Inflammatory macrophage treated with lipopolysaccharide for 1 hour (primary cell): ENCODE measurements at regions not wholly inside any gene's neighbourhood (a gene's known extent, or its start where the extent isn't known, plus 50 kb on each side); places are given as distances from the start of the nearest gene placed in this dataset.

ENCODE experiments used
- DNase-seq, 2 donors: peaks; one replicate each; pipeline ENCODE4 v3.0.0-alpha.2; 2020 to 2022

- DNase-seq: peak; percentile 28 to 60
These were observed 105.8 kb upstream of the TMPO start for GRCh38 chr12:98409548-98409947.

- peak; percentile 33 to 55 for DNase-seq
These were observed 105.0 kb upstream of the TMPO start for GRCh38 chr12:98410356-98410755.

GRCh38 chr12:98416845-98417244 lies 98.5 kb upstream of the TMPO start:
- DNase-seq: peak in 1 of 2 donors; percentile 25

- peak; percentile 48 to 57 for DNase-seq
These were observed 98.1 kb upstream of the TMPO start for GRCh38 chr12:98417266-98417665.

GRCh38 chr12:98418357-98419075 lies 96.9 kb upstream of the TMPO start:
- peak; percentile 25 to 38 for DNase-seq

- DNase-seq: no peak
These were observed 96.2 kb upstream of the TMPO start for GRCh38 chr12:98419081-98419794.

GRCh38 chr12:98419795-98420404 lies 95.5 kb upstream of the TMPO start:
- no peak for DNase-seq

GRCh38 chr12:98420461-98420860 lies 94.9 kb upstream of the TMPO start:
- no peak for DNase-seq

GRCh38 chr12:98421316-98421715 lies 94.1 kb upstream of the TMPO start:
- no peak for DNase-seq

GRCh38 chr12:98422359-98422758 lies 93.0 kb upstream of the TMPO start:
- DNase-seq: no peak

GRCh38 chr12:98422812-98423211 lies 92.6 kb upstream of the TMPO start:
- DNase-seq: no peak

GRCh38 chr12:98423963-98424362 lies 91.4 kb upstream of the TMPO start:
- DNase-seq: no peak

- DNase-seq: peak; percentile 51 to 87
These were observed 90.5 kb upstream of the TMPO start for GRCh38 chr12:98424726-98425401.

- DNase-seq: no peak
These were observed 89.5 kb upstream of the TMPO start for GRCh38 chr12:98425859-98426258.

GRCh38 chr12:98431089-98431488 lies 84.3 kb upstream of the TMPO start:
- no peak for DNase-seq

- peak; percentile 52 to 67 for DNase-seq
These were observed 78.2 kb upstream of the TMPO start for GRCh38 chr12:98437166-98437565.

- peak; percentile 85 to 91 for DNase-seq
These were observed 77.4 kb upstream of the TMPO start for GRCh38 chr12:98437806-98438595.

- DNase-seq: peak; percentile 68 to 83
These were observed 76.6 kb upstream of the TMPO start for GRCh38 chr12:98438656-98439230.

GRCh38 chr12:98439471-98439951 lies 75.9 kb upstream of the TMPO start:
- DNase-seq: peak; percentile 87 to 96

- peak; percentile 99 to 100 for DNase-seq
These were observed 75.3 kb upstream of the TMPO start for GRCh38 chr12:98439981-98440581.

GRCh38 chr12:98446060-98446459 lies 69.3 kb upstream of the TMPO start:
- peak in 1 of 2 donors; percentile 31 for DNase-seq
